NCI-H345 treated with DMSO at 0.1 percent for 48 hours (cell line): ENCODE measurements at regions not wholly inside any gene's neighbourhood (a gene's known extent, or its start where the extent isn't known, plus 50 kb on each side); places are given as distances from the start of the nearest gene placed in this dataset.

Source experiments
- DNase-seq: peaks from one replicate; lab custom pipeline; 2025; ENCODE audit not compliant: unreplicated experiment; lab: John Stamatoyannopoulos, UW

DNA sequence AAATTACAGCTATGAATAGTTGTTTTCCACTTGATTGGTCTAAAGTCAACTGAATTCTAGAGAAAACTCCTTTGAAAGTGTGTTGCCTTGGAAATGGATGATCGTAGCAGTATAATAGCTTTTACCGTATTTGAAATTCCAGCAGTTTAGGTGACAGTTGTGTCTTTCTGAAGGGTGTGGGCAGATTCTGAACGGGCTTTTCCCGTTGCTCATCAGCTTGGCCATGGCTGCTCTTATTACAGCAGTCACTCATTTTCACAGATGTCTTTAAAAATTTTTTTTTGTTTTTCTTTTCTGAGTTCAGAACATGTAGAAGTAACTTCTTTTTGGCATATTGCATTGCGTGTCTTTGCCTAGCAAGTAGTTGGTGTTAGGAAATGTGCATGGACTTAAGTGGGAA lies 69.6 kb upstream of the SLC4A4 start:
- DNase-seq = no peak

DNA sequence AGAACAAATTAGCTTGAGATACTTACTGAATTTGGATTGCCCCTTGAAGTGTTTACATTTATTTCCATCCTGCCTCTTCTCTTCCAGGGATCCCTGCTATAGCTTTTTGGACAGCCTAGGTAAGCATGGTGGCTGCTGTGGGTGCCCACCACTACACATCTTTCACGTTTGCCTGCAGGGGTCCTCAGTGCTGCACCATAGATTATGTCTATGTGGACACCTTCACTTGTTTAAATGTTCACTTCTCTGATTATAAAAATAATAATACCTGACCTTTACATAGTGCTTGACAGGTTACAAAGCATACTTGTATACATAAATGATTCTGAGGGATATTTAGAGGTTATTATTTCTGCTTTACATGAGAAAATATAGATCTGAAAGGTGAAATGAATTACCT lies 67.9 kb upstream of the SLC4A4 start:
- DNase-seq = no peak

DNA sequence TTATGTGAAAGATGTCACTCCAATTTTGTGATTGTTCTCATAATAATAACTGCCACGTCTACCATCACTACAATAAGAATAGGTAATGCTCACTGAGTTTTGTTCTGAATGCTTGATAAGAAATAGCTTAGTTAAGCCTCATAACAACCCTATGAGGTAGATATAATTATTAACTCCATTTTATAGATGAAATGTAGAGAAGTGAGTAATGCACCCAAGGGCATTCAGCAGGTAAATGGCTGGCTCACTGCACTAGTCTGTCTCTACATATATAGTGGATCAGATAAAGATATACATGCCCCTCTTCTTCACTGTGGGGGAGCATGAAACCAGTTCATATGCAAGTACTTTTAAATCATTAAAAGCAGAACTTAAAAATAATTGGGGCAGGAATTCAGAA lies 65.8 kb upstream of the SLC4A4 start:
- no peak for DNase-seq

DNA sequence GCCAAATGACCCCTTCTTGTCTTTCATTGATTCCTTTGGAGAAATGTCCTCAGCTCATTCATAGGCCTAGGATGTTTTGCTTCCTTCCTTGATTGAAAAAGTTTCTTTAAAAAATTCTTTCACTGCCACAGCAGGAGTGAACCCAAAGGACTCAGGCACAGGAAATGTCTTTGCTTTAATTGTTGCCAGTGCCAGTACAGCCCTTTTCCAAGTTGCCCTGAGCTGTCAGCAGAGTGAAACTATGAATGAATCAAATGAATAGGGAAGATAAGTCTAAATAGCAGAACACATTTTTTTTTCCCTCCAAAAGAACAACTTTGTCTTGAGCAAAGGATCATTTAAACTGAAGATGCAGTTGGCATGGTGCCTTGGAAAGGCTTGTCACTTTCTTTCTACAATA lies 63.8 kb upstream of the SLC4A4 start:
- no peak for DNase-seq

DNA sequence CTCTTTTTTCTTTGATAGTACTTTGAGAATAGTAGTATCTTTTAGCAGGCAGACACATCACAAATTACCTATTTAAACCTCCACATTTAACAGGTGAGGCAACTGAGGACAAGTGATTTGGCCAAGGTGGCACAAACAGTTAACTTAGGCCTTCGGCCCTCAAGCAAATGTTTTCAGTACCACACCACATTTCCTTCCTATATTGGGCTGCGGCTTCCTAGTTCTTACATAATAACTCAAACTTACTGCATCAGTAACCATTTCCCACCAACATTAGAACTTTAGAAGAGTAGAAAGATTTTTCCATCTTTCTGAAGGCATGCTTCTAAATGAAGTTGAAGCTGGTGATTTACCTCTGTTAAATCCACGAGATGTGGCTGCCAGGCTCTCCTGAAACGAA lies 63.2 kb upstream of the SLC4A4 start:
- no peak for DNase-seq

DNA sequence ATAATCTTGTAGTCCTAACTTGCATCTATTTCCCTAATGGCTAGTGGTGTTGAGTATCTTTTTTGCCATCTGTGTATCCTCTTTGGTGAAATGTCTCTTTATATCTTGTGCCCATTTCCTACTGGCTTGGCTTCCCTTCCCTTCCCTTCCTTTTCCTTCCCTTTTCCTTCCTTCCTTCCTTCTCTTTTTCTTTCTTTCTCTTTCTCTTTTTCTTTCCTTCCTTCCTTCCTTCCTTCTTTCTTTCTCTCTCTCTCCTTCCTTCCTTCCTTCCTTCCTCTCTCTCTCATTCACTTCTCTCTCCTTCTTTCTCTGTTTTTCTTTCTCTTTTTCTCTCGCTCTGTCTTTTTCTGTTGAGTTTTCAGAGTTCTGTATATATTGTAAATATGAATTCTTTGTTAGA lies 61.5 kb upstream of the SLC4A4 start:
- no peak for DNase-seq

GRCh38 chr4:71283642-71284257 lies 55.1 kb upstream of the SLC4A4 start:
- no peak for DNase-seq

DNA sequence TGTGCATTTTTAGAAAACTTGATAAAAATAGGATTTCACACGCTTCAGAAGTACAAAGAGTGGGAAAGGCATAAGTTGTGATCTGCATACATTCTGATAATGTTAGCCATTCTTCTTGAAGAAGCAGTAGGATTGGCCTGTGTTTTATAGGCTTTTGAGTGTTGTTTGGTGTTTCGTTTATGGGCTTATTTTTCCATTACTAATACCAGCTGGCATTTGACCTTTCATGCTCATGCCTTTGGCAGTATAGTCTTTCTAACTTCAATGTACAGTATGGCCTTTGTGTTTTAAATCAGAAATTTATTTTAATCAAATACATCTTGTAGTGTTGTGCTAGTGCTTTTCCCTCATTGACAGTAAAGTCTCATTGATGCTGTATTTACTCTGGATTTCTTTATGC lies 51.5 kb upstream of the SLC4A4 start:
- DNase-seq = no peak

DNA sequence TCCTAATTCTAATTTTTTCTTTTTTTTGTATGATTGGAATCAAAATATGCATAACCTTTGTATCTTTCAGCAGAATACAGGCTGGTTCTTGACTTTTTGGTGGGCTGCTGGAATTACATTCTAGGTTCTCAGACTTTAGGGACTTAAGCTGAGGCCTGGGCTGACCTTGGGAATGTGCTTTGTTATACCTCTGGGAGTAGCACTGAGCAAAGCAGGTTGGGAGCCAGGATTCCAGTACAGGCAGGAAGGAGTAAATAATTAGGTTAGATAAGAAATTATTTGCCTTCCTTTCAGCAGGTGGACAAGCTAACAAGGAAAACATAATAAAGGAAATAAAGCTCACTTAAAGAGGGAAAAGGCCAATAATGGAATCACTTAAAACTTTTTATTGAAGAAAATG lies 49.9 kb upstream of the SLC4A4 start:
- no peak for DNase-seq
